BE2C (cell line): ENCODE measurements at regions not wholly inside any gene's neighbourhood (a gene's known extent, or its start where the extent isn't known, plus 50 kb on each side); places are given as distances from the start of the nearest gene placed in this dataset.

ENCODE experiments used
- DNase-seq: peaks from one replicate; pipeline ENCODE4 v3.0.0-alpha.2; 2020
- H3K27me3 ChIP-seq: fragments of 250-450 bp; sonication (Bioruptor Pico); 2 replicates; pipeline ENCODE4 v1.5.1; 2020; ENCODE audit warnings: mild to moderate bottlenecking
- H3K36me3 ChIP-seq: fragments of 250-450 bp; sonication (Bioruptor Pico); 2 replicates; pipeline ENCODE4 v1.5.1; 2020; ENCODE audit warnings: mild to moderate bottlenecking
- H3K4me1 ChIP-seq: fragments of 250-450 bp; sonication (Bioruptor Pico); 2 replicates; pipeline ENCODE4 v1.5.1; 2020
- H3K4me3 ChIP-seq: 2 replicates; pipeline ENCODE4 v1.5.1; 2011; ENCODE audit warnings: low read depth, low read length
- H3K9me3 ChIP-seq: fragments of 250-450 bp; sonication (Bioruptor Pico); 2 replicates; pipeline ENCODE4 v1.5.1; 2020
- TF ChIP-seq, protein P1 (sequence below): IDR thresholded peaks from 2 replicates; pipeline ENCODE4 v1.5.1; 2012; ENCODE audit warnings: mild to moderate bottlenecking, low read depth, low read length

DNA sequence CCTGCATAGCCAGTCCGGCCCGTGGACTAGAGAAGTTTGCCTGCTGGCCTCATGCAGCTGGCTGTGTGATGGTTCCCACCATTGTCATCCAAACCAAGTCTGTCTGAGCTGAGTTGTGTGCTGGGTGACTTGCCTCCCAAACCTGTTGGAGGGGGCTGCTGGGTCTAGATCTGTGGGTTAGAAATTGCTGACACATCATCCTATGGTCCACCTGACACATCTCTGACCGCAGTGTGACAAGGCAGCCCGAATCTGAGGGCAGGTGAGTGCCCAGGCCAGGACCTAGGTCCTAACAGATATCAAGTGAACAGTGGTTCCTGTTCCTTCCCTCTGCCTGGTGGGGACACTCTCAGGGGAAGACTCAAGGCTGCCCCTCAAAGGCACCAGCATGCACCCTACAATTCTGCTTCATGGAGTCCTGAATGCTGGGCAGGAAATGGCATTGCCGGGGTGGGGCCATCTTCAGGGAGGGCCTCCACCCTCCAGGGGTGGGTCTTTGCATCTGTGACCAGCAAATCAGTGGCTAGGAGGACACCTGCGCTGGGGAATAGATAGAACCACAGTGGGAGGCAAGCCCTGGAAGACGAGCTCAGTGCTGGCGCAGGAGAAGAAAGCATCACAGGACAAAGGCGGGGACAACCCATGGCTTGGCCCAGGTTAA, 117.9 kb upstream of the ID2 start:
- no peaks in the 10 kb centered on the region for H3K9me3 ChIP-seq
- no peaks in the 10 kb centered on the region for H3K27me3 ChIP-seq
- no peaks in the 10 kb centered on the region for H3K4me1 ChIP-seq
- H3K36me3 ChIP-seq = no peaks in the 10 kb centered on the region
- no peak for DNase-seq
- no peak overlapping the region for H3K4me3 ChIP-seq
- TF ChIP-seq, protein P1, sequence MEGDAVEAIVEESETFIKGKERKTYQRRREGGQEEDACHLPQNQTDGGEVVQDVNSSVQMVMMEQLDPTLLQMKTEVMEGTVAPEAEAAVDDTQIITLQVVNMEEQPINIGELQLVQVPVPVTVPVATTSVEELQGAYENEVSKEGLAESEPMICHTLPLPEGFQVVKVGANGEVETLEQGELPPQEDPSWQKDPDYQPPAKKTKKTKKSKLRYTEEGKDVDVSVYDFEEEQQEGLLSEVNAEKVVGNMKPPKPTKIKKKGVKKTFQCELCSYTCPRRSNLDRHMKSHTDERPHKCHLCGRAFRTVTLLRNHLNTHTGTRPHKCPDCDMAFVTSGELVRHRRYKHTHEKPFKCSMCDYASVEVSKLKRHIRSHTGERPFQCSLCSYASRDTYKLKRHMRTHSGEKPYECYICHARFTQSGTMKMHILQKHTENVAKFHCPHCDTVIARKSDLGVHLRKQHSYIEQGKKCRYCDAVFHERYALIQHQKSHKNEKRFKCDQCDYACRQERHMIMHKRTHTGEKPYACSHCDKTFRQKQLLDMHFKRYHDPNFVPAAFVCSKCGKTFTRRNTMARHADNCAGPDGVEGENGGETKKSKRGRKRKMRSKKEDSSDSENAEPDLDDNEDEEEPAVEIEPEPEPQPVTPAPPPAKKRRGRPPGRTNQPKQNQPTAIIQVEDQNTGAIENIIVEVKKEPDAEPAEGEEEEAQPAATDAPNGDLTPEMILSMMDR = no peak

DNA sequence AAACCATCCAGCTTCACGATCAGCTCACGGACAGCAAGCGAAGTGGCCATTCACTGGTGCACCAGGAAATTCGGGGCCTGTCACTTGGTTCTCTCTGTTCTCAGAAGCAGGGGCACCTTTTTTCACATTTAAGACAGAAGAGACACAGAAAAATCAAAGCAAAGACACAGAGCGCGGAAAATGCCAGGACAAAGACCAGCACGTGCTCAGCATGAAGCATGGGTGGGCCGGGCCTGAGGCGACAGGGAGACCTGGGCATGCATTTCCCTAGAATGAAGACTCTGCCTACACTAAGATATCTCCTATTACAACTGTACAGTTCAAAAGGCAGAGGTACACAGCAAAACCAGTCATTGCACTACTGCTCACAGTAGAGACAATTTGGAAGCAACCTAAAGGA, 117.4 kb upstream of the ID2 start:
- TF ChIP-seq, protein P1 = no peak
- H3K36me3 ChIP-seq = no peaks in the 10 kb centered on the region
- no peaks in the 10 kb centered on the region for H3K9me3 ChIP-seq
- H3K4me3 ChIP-seq = no peak overlapping the region
- H3K4me1 ChIP-seq = no peaks in the 10 kb centered on the region
- no peak for DNase-seq
- no peaks in the 10 kb centered on the region for H3K27me3 ChIP-seq

DNA sequence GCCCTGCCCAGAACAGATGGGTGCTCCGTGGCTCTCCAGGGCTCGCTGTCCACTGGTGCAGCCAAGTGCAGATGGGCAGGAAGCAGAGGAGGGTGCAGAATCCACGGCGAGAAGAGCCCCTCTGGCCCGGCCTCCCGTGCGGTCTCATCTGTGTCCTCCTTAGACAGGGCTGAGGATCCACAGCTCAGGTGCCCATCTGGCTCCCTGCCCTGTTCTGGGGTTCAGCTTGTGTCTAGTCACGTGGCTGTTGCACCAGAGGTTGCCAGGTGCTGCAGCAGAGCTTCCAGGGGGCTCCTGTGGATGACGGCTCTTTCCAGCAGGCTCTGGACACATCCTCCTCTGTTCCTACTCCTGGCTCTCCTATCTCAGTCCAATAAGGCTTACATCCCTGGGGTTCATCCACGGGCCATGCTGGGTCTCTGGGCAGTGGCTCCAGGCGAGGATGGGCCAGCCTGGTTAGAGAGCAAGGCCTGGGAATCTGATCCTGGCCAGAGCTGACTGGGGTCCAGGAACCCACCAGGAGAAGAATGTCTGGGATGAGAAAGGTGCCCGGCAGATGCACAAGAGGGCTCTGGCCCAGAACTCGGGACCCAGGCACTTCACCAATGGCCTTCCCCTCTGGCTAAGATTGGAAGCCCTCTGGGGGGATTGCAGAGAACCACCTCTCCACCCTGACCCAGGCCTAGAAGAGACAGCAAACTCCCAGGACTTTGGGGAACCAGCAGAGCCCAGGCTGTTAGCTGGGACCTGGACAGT, 116.3 kb upstream of the ID2 start:
- no peaks in the 10 kb centered on the region for H3K9me3 ChIP-seq
- no peaks in the 10 kb centered on the region for H3K4me1 ChIP-seq
- DNase-seq = no peak
- H3K4me3 ChIP-seq = no peak overlapping the region
- TF ChIP-seq, protein P1 = no peak
- H3K27me3 ChIP-seq = no peaks in the 10 kb centered on the region
- H3K36me3 ChIP-seq = no peaks in the 10 kb centered on the region

DNA sequence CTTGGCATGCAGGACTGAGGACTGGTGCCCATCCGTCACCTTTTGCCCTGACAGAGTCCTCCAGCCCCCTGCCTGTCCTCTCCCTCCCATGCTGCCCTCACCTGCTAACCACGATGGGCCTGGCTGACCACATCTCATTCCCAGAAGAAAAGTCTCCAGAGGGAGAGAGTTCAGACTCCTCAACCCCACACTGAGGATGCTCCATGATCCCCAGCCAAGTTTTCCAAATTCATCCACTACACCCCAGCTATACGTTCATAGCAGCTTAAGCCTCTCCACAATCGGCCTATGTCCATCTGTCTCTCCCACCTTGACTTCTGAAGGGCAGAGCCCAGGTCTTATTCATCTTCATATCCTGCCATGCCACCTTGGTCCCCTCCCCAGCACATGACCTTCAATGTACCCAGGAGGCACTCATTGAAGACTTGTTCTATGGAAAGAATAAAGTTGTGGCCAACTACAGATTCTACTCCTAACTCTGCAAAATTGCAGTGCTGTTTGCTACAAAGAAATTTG, 115.6 kb upstream of the ID2 start:
- no peaks in the 10 kb centered on the region for H3K9me3 ChIP-seq
- H3K27me3 ChIP-seq = no peaks in the 10 kb centered on the region
- no peak for DNase-seq
- TF ChIP-seq, protein P1 = no peak
- H3K36me3 ChIP-seq = no peaks in the 10 kb centered on the region
- no peaks in the 10 kb centered on the region for H3K4me1 ChIP-seq
- no peak overlapping the region for H3K4me3 ChIP-seq

DNA sequence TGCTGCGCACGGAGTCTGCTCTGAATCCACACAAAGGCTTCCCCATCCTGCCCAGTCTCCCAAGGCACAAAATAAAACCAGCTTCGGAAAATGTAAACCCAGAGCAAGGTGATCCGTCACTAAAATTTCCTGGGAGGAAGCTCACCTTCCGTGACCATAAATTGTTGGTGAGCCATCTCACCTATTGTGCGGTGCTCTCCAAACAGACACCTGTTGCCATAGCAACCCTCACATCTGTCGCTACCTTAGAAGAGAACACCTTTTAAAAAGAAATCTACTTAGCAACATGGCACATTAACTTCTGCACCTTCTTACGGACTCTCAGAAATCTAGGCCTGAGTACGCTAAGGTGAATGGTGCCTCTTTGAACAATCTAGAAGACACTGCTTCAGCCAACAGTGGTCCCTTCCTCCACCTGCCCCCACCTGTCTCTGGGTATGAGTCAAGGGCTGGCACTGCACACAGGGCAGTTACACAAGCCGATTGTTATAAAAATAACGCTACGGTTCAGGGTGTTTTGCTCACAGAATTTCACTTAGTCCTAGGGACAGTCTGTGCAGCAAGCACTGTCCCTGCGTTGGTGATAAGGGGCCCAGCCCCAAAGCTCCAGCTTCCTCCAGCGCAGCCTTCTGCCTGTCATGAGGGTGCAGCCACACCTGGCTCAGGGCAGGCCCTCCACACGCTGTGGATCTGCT, 114.9 kb upstream of the ID2 start:
- H3K9me3 ChIP-seq = no peaks in the 10 kb centered on the region
- H3K27me3 ChIP-seq = no peaks in the 10 kb centered on the region
- no peaks in the 10 kb centered on the region for H3K4me1 ChIP-seq
- DNase-seq = no peak
- H3K36me3 ChIP-seq = no peaks in the 10 kb centered on the region
- TF ChIP-seq, protein P1 = no peak
- H3K4me3 ChIP-seq = no peak overlapping the region
